ENCODE measurements at regions not wholly inside any gene's neighbourhood (a gene's known extent, or its start where the extent isn't known, plus 50 kb on each side); places are given as distances from the start of the nearest gene placed in this dataset.
"Not testable (repeated sequence)": the region's sequence is repeated elsewhere in the genome, so short reads cannot be mapped to it uniquely, and the experiment has no call there.

DNA sequence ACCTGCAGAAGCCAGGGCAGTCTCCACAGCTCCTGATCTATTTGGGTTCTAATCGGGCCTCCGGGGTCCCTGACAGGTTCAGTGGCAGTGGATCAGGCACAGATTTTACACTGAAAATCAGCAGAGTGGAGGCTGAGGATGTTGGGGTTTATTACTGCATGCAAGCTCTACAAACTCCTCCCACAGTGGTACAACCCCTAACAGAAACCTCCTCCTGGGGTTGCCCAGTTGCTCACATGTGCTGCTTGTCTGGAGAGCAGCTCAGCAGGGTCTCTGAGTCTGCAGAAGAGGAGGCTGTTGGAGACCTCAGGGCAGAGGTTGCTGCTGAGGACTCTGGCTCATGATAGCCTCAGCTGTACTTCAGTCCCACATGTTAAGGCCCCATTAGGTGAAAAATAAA lies 1269.1 kb downstream of the RPIA start:
- H3K4me1 ChIP-seq (ENCODE audit: control insufficient read depth, insufficient read depth, low read length); POLR2A ChIA-PET (ENCODE audit: unreplicated experiment); intact Hi-C loops (cut with micrococcal nuclease); H3K14ac ChIP-seq (replicated peaks; ENCODE audit: low read depth, low read length); H2BK15ac ChIP-seq (ENCODE audit: low read depth, low read length); H4K20me1 ChIP-seq (ENCODE audit: insufficient read depth, low read length); H3K4me3 ChIP-seq (ENCODE audit: insufficient read depth, low read depth, low read length); H2AK9ac ChIP-seq (replicated peaks; ENCODE audit: low read depth, low read length, poor library complexity); H3K9me3 ChIP-seq (ENCODE audit: control insufficient read depth, insufficient read depth, low read length); H3K9ac ChIP-seq (ENCODE audit: low read depth, low read length); H2AFZ ChIP-seq (replicated peaks; ENCODE audit: low read length, poor library complexity); H2BK20ac ChIP-seq (ENCODE audit: low read depth, low read length); H3K4ac ChIP-seq (ENCODE audit: low read depth, low read length); H3K79me1 ChIP-seq (ENCODE audit: low read depth in 1 of 2, low read length in 2 of 2); CTCF ChIA-PET; dilution Hi-C loops (cut with HindIII; ENCODE audit: low sequenced_read_pairs, unreplicated experiment); H2BK120ac ChIP-seq (ENCODE audit: low read depth, low read length); H2AK5ac ChIP-seq (ENCODE audit: low read depth, low read length); H4K8ac ChIP-seq (ENCODE audit: low read depth in 2 of 2, low read length in 2 of 2); H3K18ac ChIP-seq (ENCODE audit: low read depth, low read length); H3K9me1 ChIP-seq (ENCODE audit: insufficient read depth, low read length); H3K4me2 ChIP-seq (ENCODE audit: low read depth, low read length); H3K36me3 ChIP-seq (ENCODE audit: control insufficient read depth, insufficient read depth, low read length); H3K27ac ChIP-seq (ENCODE audit: insufficient read depth, low read length); H2BK5ac ChIP-seq (ENCODE audit: low read depth, low read length, poor library complexity, severe bottlenecking); H3K23ac ChIP-seq (ENCODE audit: low read depth, low read length); BruUV-seq (replicated peaks); H4K91ac ChIP-seq (ENCODE audit: insufficient read depth, low read depth, low read length); H3K56ac ChIP-seq (ENCODE audit: extremely low read depth, insufficient read depth, low read length); H4K5ac ChIP-seq (ENCODE audit: low read depth, low read length); DNase-seq; in situ Hi-C loops (cut with MboI; ENCODE audit: low sequenced_read_pairs); ATAC-seq (ENCODE audit: low read depth); H3K27me3 ChIP-seq (ENCODE audit: control insufficient read depth, insufficient read depth, low read length): not testable (repeated sequence)
- no CpG with 5 or more reads among the region's 2 CpGs for WGBS, 2 experiments (ENCODE audit: extremely low coverage in 2 of 2, insufficient read length in 1 of 2)

GRCh38 chr2:89968567-89968966 lies 1277.1 kb downstream of the RPIA start:
- intact Hi-C loops (cut with micrococcal nuclease); H2AFZ ChIP-seq (replicated peaks; ENCODE audit: low read length, poor library complexity); DNase-seq; H2BK5ac ChIP-seq (ENCODE audit: low read depth, low read length, poor library complexity, severe bottlenecking); H2BK20ac ChIP-seq (ENCODE audit: low read depth, low read length); H4K8ac ChIP-seq (ENCODE audit: low read depth in 2 of 2, low read length in 2 of 2); H3K79me1 ChIP-seq (ENCODE audit: low read depth in 1 of 2, low read length in 2 of 2); BruUV-seq (replicated peaks); ATAC-seq (ENCODE audit: low read depth); in situ Hi-C loops (cut with MboI; ENCODE audit: low sequenced_read_pairs); H2BK15ac ChIP-seq (ENCODE audit: low read depth, low read length); H3K18ac ChIP-seq (ENCODE audit: low read depth, low read length); CTCF ChIA-PET; H4K91ac ChIP-seq (ENCODE audit: insufficient read depth, low read depth, low read length); H4K5ac ChIP-seq (ENCODE audit: low read depth, low read length); H3K9ac ChIP-seq (ENCODE audit: low read depth, low read length); H4K20me1 ChIP-seq (ENCODE audit: insufficient read depth, low read length); H2AK5ac ChIP-seq (ENCODE audit: low read depth, low read length); dilution Hi-C loops (cut with HindIII; ENCODE audit: low sequenced_read_pairs, unreplicated experiment); H3K9me3 ChIP-seq (ENCODE audit: control insufficient read depth, insufficient read depth, low read length); H2AK9ac ChIP-seq (replicated peaks; ENCODE audit: low read depth, low read length, poor library complexity); H3K9me1 ChIP-seq (ENCODE audit: insufficient read depth, low read length); H3K56ac ChIP-seq (ENCODE audit: extremely low read depth, insufficient read depth, low read length); H3K4me3 ChIP-seq (ENCODE audit: insufficient read depth, low read depth, low read length); H3K27me3 ChIP-seq (ENCODE audit: control insufficient read depth, insufficient read depth, low read length); H3K4me2 ChIP-seq (ENCODE audit: low read depth, low read length); H3K4me1 ChIP-seq (ENCODE audit: control insufficient read depth, insufficient read depth, low read length); H3K36me3 ChIP-seq (ENCODE audit: control insufficient read depth, insufficient read depth, low read length); H3K23ac ChIP-seq (ENCODE audit: low read depth, low read length); H3K14ac ChIP-seq (replicated peaks; ENCODE audit: low read depth, low read length); POLR2A ChIA-PET (ENCODE audit: unreplicated experiment); H3K4ac ChIP-seq (ENCODE audit: low read depth, low read length); H3K27ac ChIP-seq (ENCODE audit: insufficient read depth, low read length); H2BK120ac ChIP-seq (ENCODE audit: low read depth, low read length): not testable (repeated sequence)
- WGBS, 2 experiments (ENCODE audit: extremely low coverage in 2 of 2, insufficient read length in 1 of 2) = no CpG with 5 or more reads among the region's 3 CpGs
